IMR-90 (cell line): ENCODE measurements at regions not wholly inside any gene's neighbourhood (a gene's known extent, or its start where the extent isn't known, plus 50 kb on each side); places are given as distances from the start of the nearest gene placed in this dataset.

Experiments
- ATAC-seq: fragments of 200-7000 bp; cut with Tn5 transposase; 2 replicates; pipeline ENCODE4 v1.9.1; 2020; ENCODE audit warnings: low read depth, mild to moderate bottlenecking, moderate library complexity
- BruUV-seq: library from RNA; stranded (reverse); fragments of 400-500 nt; replicated peaks from 2 replicates; lab custom pipeline; 2021; lab: Mats Ljungman, UMichigan
- CTCF ChIA-PET: fragments of 300-600 bp; formaldehyde crosslinking; extraction: SDS; loops from one replicate; lab custom pipeline; 2021; ENCODE audit warnings: antibody characterized with exemption; lab: Yijun Ruan, JAX
- POLR2A ChIA-PET: fragments of 300-600 bp; sonication (Branson Sonifier 250); formaldehyde crosslinking; loops from one replicate; lab custom pipeline; 2022; ENCODE audit warnings: antibody characterized with exemption; ENCODE audit not compliant: unreplicated experiment; lab: Charles Lee
- DNase-seq: peaks from one replicate; pipeline ENCODE4 v3.0.0; 2013
- H2AFZ ChIP-seq: replicated peaks from 2 replicates; pipeline ENCODE3; 2013; ENCODE audit warnings: low read length, mild to moderate bottlenecking; ENCODE audit not compliant: poor library complexity
- H2AK5ac ChIP-seq: 2 replicates; pipeline ENCODE4 v1.6.1; 2013; ENCODE audit warnings: low read depth, low read length, inconsistent platforms
- H2AK9ac ChIP-seq: replicated peaks from 2 replicates; pipeline ENCODE3; 2013; ENCODE audit warnings: mild to moderate bottlenecking, low read depth, low read length, moderate library complexity; ENCODE audit not compliant: poor library complexity
- H2BK120ac ChIP-seq: 2 replicates; pipeline ENCODE4 v1.6.1; 2013; ENCODE audit warnings: low read depth, low read length, inconsistent platforms
- H2BK15ac ChIP-seq: 3 replicates; pipeline ENCODE4 v1.6.1; 2013; ENCODE audit warnings: low read depth, low read length, inconsistent platforms
- H2BK20ac ChIP-seq: 2 replicates; pipeline ENCODE4 v1.6.1; 2013; ENCODE audit warnings: low read depth, mild to moderate bottlenecking, inconsistent platforms, low read length, moderate library complexity
- H2BK5ac ChIP-seq: 2 replicates; pipeline ENCODE4 v1.6.1; 2013; ENCODE audit warnings: mild to moderate bottlenecking, low read depth, low read length, inconsistent platforms; ENCODE audit not compliant: poor library complexity, severe bottlenecking
- H3K14ac ChIP-seq: replicated peaks from 2 replicates; pipeline ENCODE4 v1.6.1; 2013; ENCODE audit warnings: low read depth, low read length, inconsistent platforms
- H3K18ac ChIP-seq: 2 replicates; pipeline ENCODE4 v1.6.1; 2013; ENCODE audit warnings: low read depth, low read length, control low read depth
- H3K23ac ChIP-seq: 2 replicates; pipeline ENCODE4 v1.6.1; 2013; ENCODE audit warnings: low read depth, low read length, inconsistent platforms
- H3K27ac ChIP-seq: 2 replicates; pipeline ENCODE4 v1.5.1; 2013; ENCODE audit warnings: mild to moderate bottlenecking, control low read depth, low read length; ENCODE audit not compliant: insufficient read depth
- H3K27me3 ChIP-seq: 2 replicates; pipeline ENCODE4 v1.6.1; 2013; ENCODE audit warnings: low read length; ENCODE audit not compliant: control insufficient read depth, insufficient read depth
- H3K36me3 ChIP-seq: 2 replicates; pipeline ENCODE4 v1.6.1; 2013; ENCODE audit warnings: low read length, mixed read lengths; ENCODE audit not compliant: control insufficient read depth, insufficient read depth
- H3K4ac ChIP-seq: 2 replicates; pipeline ENCODE4 v1.6.1; 2013; ENCODE audit warnings: low read depth, low read length, inconsistent platforms
- H3K4me1 ChIP-seq: 2 replicates; pipeline ENCODE4 v1.6.1; 2013; ENCODE audit warnings: low read length, mixed read lengths; ENCODE audit not compliant: control insufficient read depth, insufficient read depth
- H3K4me2 ChIP-seq: 2 replicates; pipeline ENCODE4 v1.6.1; 2013; ENCODE audit warnings: low read depth, mild to moderate bottlenecking, control low read depth, low read length, moderate library complexity
- H3K4me3 ChIP-seq: 2 replicates; pipeline ENCODE4 v1.5.1; 2013; ENCODE audit warnings: low read depth, mild to moderate bottlenecking, control low read depth, low read length, moderate library complexity; ENCODE audit not compliant: insufficient read depth
- H3K56ac ChIP-seq: 2 replicates; pipeline ENCODE4 v1.6.1; 2013; ENCODE audit warnings: low read length, inconsistent platforms; ENCODE audit not compliant: insufficient read depth; ENCODE audit errors: extremely low read depth
- H3K79me1 ChIP-seq, 2 experiments: 2 replicates each; pipeline ENCODE4 v1.6.1; 2013; ENCODE audit warnings: low read length in 2 of 2, inconsistent platforms in 1 of 2, low read depth in 1 of 2
- H3K9ac ChIP-seq: 2 replicates; pipeline ENCODE4 v1.6.1; 2013; ENCODE audit warnings: low read depth, low read length, control low read depth
- H3K9me1 ChIP-seq: 2 replicates; pipeline ENCODE4 v1.6.1; 2013; ENCODE audit warnings: low read length, inconsistent platforms; ENCODE audit not compliant: insufficient read depth
- H3K9me3 ChIP-seq: 2 replicates; pipeline ENCODE4 v1.6.1; 2013; ENCODE audit warnings: low read length; ENCODE audit not compliant: control insufficient read depth, insufficient read depth
- H4K20me1 ChIP-seq: 2 replicates; pipeline ENCODE4 v1.6.1; 2013; ENCODE audit warnings: low read length, inconsistent platforms; ENCODE audit not compliant: insufficient read depth
- H4K5ac ChIP-seq: 2 replicates; pipeline ENCODE4 v1.6.1; 2013; ENCODE audit warnings: mild to moderate bottlenecking, low read depth, low read length, control low read depth
- H4K8ac ChIP-seq, 2 experiments: 2 replicates each; pipeline ENCODE4 v1.6.1; 2013; ENCODE audit warnings: low read depth in 2 of 2, low read length in 2 of 2, control low read depth in 1 of 2, inconsistent platforms in 1 of 2
- H4K91ac ChIP-seq: 2 replicates; pipeline ENCODE4 v1.6.1; 2013; ENCODE audit warnings: low read depth, low read length, inconsistent platforms; ENCODE audit not compliant: insufficient read depth
- BHLHE40 ChIP-seq: fragments of 150-350 bp; IDR thresholded peaks from 2 replicates; pipeline ENCODE4 v1.6.1; 2016; ENCODE audit warnings: mild to moderate bottlenecking, low read depth, low read length
- CEBPB ChIP-seq: IDR thresholded peaks from 2 replicates; pipeline ENCODE4 v1.6.1; 2012; ENCODE audit warnings: low read depth, low read length, improper control_type of control experiment
- CHD1 ChIP-seq: IDR thresholded peaks from 2 replicates; pipeline ENCODE4 v1.6.1; 2012; ENCODE audit warnings: low read depth, low read length, improper control_type of control experiment
- FOS ChIP-seq: fragments of 150-350 bp; IDR thresholded peaks from 2 replicates; pipeline ENCODE4 v1.6.1; 2016; ENCODE audit warnings: low read depth, low read length
- MAFK ChIP-seq: IDR thresholded peaks from 2 replicates; pipeline ENCODE4 v1.6.1; 2012; ENCODE audit warnings: low read depth, low read length, improper control_type of control experiment
- MAZ ChIP-seq: IDR thresholded peaks from 2 replicates; pipeline ENCODE4 v1.6.1; 2012; ENCODE audit warnings: low read depth, mild to moderate bottlenecking, low read length, improper control_type of control experiment, moderate library complexity, borderline replicate concordance
- MXI1 ChIP-seq: IDR thresholded peaks from 2 replicates; pipeline ENCODE4 v1.6.1; 2012; ENCODE audit warnings: low read depth, mild to moderate bottlenecking, low read length, moderate library complexity, borderline replicate concordance
- NFE2L2 ChIP-seq: fragments of 150-350 bp; IDR thresholded peaks from 2 replicates; pipeline ENCODE4 v1.6.1; 2016; ENCODE audit warnings: low read depth, mild to moderate bottlenecking, low read length
- POLR2A ChIP-seq: IDR thresholded peaks from 2 replicates; pipeline ENCODE4 v1.6.1; 2012; ENCODE audit warnings: mild to moderate bottlenecking, low read depth, low read length
- RAD21 ChIP-seq: IDR thresholded peaks from 2 replicates; pipeline ENCODE4 v1.6.1; 2012; ENCODE audit warnings: low read length, improper control_type of control experiment
- RCOR1 ChIP-seq: IDR thresholded peaks from 2 replicates; pipeline ENCODE4 v1.6.1; 2012; ENCODE audit warnings: mild to moderate bottlenecking, low read length, improper control_type of control experiment; ENCODE audit not compliant: insufficient replicate concordance
- RFX5 ChIP-seq: IDR thresholded peaks from 2 replicates; pipeline ENCODE4 v1.8.0; 2012; ENCODE audit warnings: low read depth, mild to moderate bottlenecking, low read length, moderate library complexity
- SMC3 ChIP-seq: fragments of 150-350 bp; IDR thresholded peaks from 2 replicates; pipeline ENCODE4 v1.6.1; 2016; ENCODE audit warnings: low read depth, mild to moderate bottlenecking, antibody characterized with exemption, low read length, moderate library complexity
- WGBS, 2 experiments: methylation state at CpG; one replicate each; pipeline versions ENCODE4 v1.1.5 to v1.1.7; 2013; ENCODE audit warnings: missing lambda C conversion rate in 2 of 2; ENCODE audit not compliant: insufficient read length in 1 of 2; ENCODE audit errors: extremely low coverage in 2 of 2; 5-methylcytosine and 5-hydroxymethylcytosine counted together
- dilution Hi-C: fragments of 300-500 bp; cut with HindIII; formaldehyde crosslinking; loops from one replicate; pipeline ENCODE4 v1.14.3; 2018; ENCODE audit warnings: low sequenced_read_pairs; ENCODE audit not compliant: unreplicated experiment
- in situ Hi-C: fragments of 300-500 bp; cut with MboI; formaldehyde crosslinking; loops from 3 replicates; pipeline ENCODE4 v1.14.3; 2019; ENCODE audit warnings: low sequenced_read_pairs, inconsistent platforms, mixed read lengths
- intact Hi-C: fragments of 100-400 bp; cut with micrococcal nuclease; formaldehyde crosslinking; loops from 2 replicates; pipeline ENCODE4 v1.10.0; 2022
- TF ChIP-seq, protein P1 (sequence below): conservative IDR thresholded peaks from 2 replicates; pipeline ENCODE4 v1.5.1; 2012; ENCODE audit warnings: mild to moderate bottlenecking, low read depth, low read length, improper control_type of control experiment
- TF ChIP-seq, protein P2 (sequence below): fragments of 150-350 bp; IDR thresholded peaks from 2 replicates; pipeline ENCODE4 v1.6.1; 2017; ENCODE audit warnings: mild to moderate bottlenecking, antibody characterized with exemption, low read length, low read depth
- TF ChIP-seq, protein P3 (sequence below): fragments of 150-350 bp; IDR thresholded peaks from 2 replicates; pipeline ENCODE4 v1.6.1; 2016; ENCODE audit warnings: low read depth, mild to moderate bottlenecking, low read length, moderate library complexity, borderline replicate concordance

DNA sequence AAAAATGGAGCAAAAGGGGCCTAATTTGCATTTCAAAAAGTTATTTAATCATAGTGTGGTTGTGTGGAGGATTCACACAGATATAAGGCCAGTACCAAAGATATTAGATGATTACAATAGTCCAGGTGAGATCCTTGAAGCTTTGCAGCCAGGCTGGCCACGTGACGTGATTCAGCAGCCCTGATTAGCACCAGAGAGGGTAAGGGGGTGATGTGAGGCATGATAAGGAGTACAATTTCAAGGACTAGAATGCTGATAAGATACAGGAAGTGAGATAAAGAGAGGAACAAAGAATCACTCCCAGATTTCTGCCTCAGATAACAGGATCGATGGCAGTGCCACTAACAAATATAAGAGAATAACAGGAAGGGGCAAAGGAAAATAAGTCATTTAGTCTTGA lies 108.4 kb upstream of the PALS2 start:
- TF ChIP-seq CHD1 (no peak), SMC3 (no peak), POLR2A (no peak), RFX5 (no peak), CEBPB (no peak), RCOR1 (no peak), FOS (no peak), RAD21 (no peak), MAZ (no peak), NFE2L2 (no peak), BHLHE40 (no peak), MXI1 (no peak), MAFK (no peak)
- TF ChIP-seq, protein P1, sequence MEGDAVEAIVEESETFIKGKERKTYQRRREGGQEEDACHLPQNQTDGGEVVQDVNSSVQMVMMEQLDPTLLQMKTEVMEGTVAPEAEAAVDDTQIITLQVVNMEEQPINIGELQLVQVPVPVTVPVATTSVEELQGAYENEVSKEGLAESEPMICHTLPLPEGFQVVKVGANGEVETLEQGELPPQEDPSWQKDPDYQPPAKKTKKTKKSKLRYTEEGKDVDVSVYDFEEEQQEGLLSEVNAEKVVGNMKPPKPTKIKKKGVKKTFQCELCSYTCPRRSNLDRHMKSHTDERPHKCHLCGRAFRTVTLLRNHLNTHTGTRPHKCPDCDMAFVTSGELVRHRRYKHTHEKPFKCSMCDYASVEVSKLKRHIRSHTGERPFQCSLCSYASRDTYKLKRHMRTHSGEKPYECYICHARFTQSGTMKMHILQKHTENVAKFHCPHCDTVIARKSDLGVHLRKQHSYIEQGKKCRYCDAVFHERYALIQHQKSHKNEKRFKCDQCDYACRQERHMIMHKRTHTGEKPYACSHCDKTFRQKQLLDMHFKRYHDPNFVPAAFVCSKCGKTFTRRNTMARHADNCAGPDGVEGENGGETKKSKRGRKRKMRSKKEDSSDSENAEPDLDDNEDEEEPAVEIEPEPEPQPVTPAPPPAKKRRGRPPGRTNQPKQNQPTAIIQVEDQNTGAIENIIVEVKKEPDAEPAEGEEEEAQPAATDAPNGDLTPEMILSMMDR = no peak
- TF ChIP-seq, protein P2, sequence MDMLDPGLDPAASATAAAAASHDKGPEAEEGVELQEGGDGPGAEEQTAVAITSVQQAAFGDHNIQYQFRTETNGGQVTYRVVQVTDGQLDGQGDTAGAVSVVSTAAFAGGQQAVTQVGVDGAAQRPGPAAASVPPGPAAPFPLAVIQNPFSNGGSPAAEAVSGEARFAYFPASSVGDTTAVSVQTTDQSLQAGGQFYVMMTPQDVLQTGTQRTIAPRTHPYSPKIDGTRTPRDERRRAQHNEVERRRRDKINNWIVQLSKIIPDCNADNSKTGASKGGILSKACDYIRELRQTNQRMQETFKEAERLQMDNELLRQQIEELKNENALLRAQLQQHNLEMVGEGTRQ = no peak
- TF ChIP-seq, protein P3, sequence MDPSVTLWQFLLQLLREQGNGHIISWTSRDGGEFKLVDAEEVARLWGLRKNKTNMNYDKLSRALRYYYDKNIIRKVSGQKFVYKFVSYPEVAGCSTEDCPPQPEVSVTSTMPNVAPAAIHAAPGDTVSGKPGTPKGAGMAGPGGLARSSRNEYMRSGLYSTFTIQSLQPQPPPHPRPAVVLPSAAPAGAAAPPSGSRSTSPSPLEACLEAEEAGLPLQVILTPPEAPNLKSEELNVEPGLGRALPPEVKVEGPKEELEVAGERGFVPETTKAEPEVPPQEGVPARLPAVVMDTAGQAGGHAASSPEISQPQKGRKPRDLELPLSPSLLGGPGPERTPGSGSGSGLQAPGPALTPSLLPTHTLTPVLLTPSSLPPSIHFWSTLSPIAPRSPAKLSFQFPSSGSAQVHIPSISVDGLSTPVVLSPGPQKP = no peak
- Histone ChIP-seq H3K4me3 (no peak overlapping the region), H2BK120ac (no peak overlapping the region), H2AK5ac (no peak overlapping the region), H3K4ac (no peak overlapping the region), H3K36me3 (no peaks in the 10 kb centered on the region), H3K23ac (no peak overlapping the region), H4K5ac (no peak overlapping the region), H4K91ac (no peak overlapping the region), H3K79me1 (no peaks in the 10 kb centered on the region), H3K4me2 (no peak overlapping the region), H3K14ac (no peak overlapping the region), H3K18ac (no peak overlapping the region), H2BK5ac (no peak overlapping the region), H2BK15ac (no peak overlapping the region), H3K27ac (no peak overlapping the region), H3K9me1 (no peaks in the 10 kb centered on the region), H4K8ac (no peak overlapping the region), H3K9me3 (no peaks in the 10 kb centered on the region), H2AFZ (no peak overlapping the region), H2BK20ac (no peak overlapping the region), H3K4me1 (no peaks in the 10 kb centered on the region), H3K27me3 (peaks cover 7% of the 10 kb centered on the region), H2AK9ac (no peak overlapping the region), H3K9ac (no peak overlapping the region), H3K56ac (no peak overlapping the region), H4K20me1 (no peaks in the 10 kb centered on the region)
- in situ Hi-C loops = no loop called here
- BruUV-seq = no TSS peak
- CTCF ChIA-PET = no interaction called here
- DNase-seq (no peak), ATAC-seq (no peak)
- intact Hi-C loops = no loop called here
- POLR2A ChIA-PET = no interaction called here
- dilution Hi-C loops = no loop called here
- WGBS, 2 experiments = no CpG with 5 or more reads among the region's 3 CpGs
